ENCODE measurements at regions not wholly inside any gene's neighbourhood (a gene's known extent, or its start where the extent isn't known, plus 50 kb on each side); places are given as distances from the start of the nearest gene placed in this dataset.
A peak's percentile ranks its signal among the peaks of the same experiment; 100 is the strongest.

DNA sequence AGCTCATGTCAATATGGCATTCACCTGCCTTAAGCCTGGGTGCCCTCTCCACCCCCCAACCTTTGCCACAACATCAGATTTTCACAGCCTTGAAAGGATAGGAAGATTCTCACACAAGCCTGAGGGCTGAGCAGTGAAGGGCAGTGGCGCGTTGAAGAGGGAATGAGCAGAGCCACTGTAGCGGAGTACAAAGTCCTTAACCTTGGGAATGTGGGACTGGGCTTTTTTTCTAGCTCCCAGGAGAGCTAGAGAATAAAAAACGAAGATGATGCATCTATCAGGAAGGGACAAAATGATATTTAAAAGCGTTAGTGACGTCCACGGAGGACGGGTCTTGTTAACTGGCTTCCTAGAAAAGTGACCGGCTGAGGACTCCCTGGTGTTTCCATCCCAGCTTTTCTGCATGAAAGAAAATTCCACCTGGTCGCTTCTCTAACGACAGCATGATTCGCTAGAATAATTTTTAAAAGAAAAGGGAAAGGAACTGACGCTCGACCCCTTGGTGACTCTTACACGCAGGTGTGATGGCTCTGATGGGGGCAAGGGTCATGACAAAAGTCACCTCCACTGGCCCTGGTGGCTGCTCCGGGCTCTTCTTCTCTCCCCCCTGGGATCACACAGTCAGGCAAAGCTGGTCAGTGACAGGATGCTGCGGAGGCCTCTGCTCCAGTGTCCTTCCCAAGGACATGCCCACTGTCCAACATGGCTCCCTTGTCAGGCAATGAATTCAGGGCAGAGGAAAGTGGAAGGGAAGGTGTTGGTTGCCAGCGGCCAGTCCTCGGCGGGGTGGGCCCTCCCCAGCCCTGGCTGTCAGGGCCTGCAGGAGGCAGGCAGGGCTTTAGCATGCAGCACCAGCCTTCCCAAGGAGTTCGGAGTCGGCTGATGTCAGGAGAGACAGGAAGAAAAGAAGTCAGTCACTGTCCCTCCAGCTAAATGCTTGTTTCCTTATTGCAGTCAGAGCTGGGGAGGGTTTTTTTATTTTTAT lies 58.4 kb upstream of the IRX3 start:
- H3K27me3 ChIP-seq (replicated peaks) = no peaks in the 10 kb centered on the region
- no peak overlapping the region for H3K27ac ChIP-seq
- no peaks in the 10 kb centered on the region for H3K36me3 ChIP-seq (replicated peaks)
- TF ChIP-seq, protein P1, sequence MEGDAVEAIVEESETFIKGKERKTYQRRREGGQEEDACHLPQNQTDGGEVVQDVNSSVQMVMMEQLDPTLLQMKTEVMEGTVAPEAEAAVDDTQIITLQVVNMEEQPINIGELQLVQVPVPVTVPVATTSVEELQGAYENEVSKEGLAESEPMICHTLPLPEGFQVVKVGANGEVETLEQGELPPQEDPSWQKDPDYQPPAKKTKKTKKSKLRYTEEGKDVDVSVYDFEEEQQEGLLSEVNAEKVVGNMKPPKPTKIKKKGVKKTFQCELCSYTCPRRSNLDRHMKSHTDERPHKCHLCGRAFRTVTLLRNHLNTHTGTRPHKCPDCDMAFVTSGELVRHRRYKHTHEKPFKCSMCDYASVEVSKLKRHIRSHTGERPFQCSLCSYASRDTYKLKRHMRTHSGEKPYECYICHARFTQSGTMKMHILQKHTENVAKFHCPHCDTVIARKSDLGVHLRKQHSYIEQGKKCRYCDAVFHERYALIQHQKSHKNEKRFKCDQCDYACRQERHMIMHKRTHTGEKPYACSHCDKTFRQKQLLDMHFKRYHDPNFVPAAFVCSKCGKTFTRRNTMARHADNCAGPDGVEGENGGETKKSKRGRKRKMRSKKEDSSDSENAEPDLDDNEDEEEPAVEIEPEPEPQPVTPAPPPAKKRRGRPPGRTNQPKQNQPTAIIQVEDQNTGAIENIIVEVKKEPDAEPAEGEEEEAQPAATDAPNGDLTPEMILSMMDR (IDR thresholded peaks at IDR 0.05; ENCODE audit: low read depth, low read length, missing control alignments) = no peak
- H3K4me3 ChIP-seq (ENCODE audit: low read depth, low read length) = no peak overlapping the region
- no peak for DNase-seq
- in situ Hi-C loops (cut with HindIII; ENCODE audit: low pct_ligation_motif_present, low sequenced_read_pairs) = no loop called here

DNA sequence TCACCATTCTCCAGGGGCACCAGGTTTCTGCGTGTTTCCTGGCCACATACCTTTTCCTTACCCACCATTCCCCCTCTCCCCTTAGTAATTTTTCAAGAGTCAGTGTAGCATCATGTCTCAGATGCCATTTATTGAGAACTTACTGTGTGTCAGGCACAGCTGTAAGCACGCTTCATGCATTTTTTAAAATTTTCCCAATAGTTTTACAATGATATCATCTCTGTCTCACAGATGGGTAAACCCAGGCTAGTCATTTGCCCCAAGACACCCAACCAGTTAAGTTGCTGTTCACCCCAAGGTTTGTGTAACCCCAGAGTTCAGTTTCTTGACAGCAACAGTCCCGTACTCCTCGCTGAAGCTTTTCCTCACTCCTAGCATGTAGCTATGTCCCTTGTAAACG lies 56.4 kb upstream of the IRX3 start:
- no peaks in the 10 kb centered on the region for H3K36me3 ChIP-seq (replicated peaks)
- H3K27me3 ChIP-seq (replicated peaks) = no peaks in the 10 kb centered on the region
- TF ChIP-seq, protein P1 (IDR thresholded peaks at IDR 0.05; ENCODE audit: low read depth, low read length, missing control alignments) = no peak
- peak; percentile 6 for DNase-seq
- no peak overlapping the region for H3K4me3 ChIP-seq (ENCODE audit: low read depth, low read length)
- in situ Hi-C loops (cut with HindIII; ENCODE audit: low pct_ligation_motif_present, low sequenced_read_pairs) = no loop called here
- no peak overlapping the region for H3K27ac ChIP-seq

DNA sequence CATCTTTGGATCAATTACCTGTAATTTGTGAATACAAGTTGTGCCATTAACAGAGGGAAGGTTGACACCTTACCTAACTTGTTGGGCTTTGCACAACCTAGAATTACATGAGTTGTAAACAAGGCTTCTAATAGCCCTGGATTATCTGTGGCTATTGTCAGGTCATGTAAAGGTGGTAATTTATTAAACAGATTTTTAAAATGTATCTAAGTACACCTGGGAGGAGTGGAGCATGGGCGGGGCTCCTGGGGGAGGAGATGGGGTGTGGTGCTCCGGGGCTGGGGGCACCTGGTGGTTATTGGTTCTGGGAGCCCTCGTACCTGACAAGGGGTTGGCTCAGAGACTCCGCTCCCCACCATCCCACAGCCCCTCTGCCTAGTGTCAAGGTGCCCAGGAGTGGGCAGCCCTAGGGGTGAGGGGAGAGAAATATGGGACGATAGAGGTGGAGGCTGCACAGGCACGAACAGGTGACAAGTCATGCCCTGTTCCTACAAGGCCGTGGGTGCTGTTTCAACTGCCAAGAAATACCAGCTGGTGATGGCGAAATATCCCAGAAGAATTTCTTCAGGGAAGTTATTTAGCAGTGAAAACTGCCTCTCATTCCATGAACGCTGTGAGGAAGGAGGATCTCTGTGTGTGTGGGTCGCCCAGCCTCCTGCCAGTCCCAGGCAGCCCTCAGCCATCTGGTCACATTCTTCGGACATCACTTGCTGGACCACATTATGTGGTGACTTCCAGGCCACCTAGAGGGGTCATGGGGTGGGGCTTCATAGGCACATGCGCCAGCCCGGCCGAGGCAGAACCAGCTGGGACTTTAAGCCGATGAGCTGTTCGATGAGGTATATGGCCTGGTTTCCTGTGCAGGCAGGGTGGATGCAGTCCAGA lies 55.5 kb upstream of the IRX3 start:
- in situ Hi-C loops (cut with HindIII; ENCODE audit: low pct_ligation_motif_present, low sequenced_read_pairs) = no loop called here
- no peak for DNase-seq
- TF ChIP-seq, protein P1 (IDR thresholded peaks at IDR 0.05; ENCODE audit: low read depth, low read length, missing control alignments) = no peak
- Histone ChIP-seq H3K27ac (no peak overlapping the region), H3K36me3 (replicated peaks) (no peaks in the 10 kb centered on the region), H3K4me3 (ENCODE audit: low read depth, low read length) (no peak overlapping the region), H3K27me3 (replicated peaks) (no peaks in the 10 kb centered on the region)

DNA sequence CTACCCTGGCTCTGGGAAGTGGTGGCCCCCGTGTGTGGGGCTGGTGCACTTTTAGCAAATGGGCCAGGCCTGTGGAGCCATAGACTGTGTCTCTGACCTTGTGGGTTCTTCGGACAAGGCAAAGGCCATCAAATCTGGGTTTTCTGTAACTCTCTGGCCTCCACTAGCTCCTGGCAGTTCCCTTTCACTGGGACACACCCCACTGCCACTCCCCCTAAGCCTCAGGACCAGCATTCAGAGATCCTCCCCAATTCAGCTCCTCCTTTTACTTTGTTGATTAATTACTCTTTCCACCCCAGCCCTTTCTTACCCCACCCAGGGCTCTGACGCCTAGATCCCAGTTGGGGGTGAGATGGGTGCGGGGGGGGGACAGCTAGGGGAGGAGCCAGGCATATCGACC lies 53.9 kb upstream of the IRX3 start:
- no peaks in the 10 kb centered on the region for H3K36me3 ChIP-seq (replicated peaks)
- no peak overlapping the region for H3K27ac ChIP-seq
- no peak overlapping the region for H3K4me3 ChIP-seq (ENCODE audit: low read depth, low read length)
- in situ Hi-C loops (cut with HindIII; ENCODE audit: low pct_ligation_motif_present, low sequenced_read_pairs) = no loop called here
- no peak for DNase-seq
- TF ChIP-seq, protein P1 (IDR thresholded peaks at IDR 0.05; ENCODE audit: low read depth, low read length, missing control alignments) = no peak
- H3K27me3 ChIP-seq (replicated peaks) = no peaks in the 10 kb centered on the region

DNA sequence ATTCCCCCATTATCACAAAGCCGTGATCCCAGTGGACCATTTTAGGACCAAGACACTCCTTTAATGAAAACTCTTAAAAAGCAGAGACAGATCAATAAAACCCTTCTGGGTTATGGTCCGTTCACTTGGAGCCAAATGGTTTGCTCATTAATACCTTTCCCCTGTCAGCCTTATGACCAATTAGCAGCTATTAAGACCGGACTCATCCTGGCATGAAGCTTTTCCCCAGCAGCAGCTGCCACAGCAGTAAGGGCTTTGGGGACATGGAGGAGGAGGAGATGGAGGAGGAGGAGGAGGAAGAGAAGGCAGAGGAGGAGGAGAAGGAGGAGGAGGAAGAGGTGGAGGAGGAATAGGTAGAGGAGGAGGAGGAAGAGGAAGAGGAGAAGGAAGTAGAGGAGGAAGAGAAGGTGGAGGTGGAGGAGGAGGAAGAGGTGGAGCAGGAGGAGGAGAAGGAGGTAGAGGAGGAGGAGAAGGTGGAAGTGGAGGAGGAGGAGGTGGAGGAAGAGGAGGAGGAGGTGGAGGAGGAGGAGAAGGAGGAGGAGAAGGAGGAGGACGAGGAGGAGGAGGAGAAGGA lies 50.1 kb upstream of the IRX3 start:
- in situ Hi-C loops (cut with HindIII; ENCODE audit: low pct_ligation_motif_present, low sequenced_read_pairs) = no loop called here
- Histone ChIP-seq H3K36me3 (replicated peaks) (no peaks in the 10 kb centered on the region), H3K4me3 (ENCODE audit: low read depth, low read length) (no peak overlapping the region), H3K27me3 (replicated peaks) (no peaks in the 10 kb centered on the region), H3K27ac (no peak overlapping the region)
- DNase-seq = no peak
- TF ChIP-seq, protein P1 (IDR thresholded peaks at IDR 0.05; ENCODE audit: low read depth, low read length, missing control alignments) = no peak
